ENCODE measurements at regions not wholly inside any gene's neighbourhood (a gene's known extent, or its start where the extent isn't known, plus 50 kb on each side); places are given as distances from the start of the nearest gene placed in this dataset.

GRCh38 chr4:175871774-175872405 lies 59.8 kb upstream of the GPM6A start:
- DNase-seq, result no peak

DNA sequence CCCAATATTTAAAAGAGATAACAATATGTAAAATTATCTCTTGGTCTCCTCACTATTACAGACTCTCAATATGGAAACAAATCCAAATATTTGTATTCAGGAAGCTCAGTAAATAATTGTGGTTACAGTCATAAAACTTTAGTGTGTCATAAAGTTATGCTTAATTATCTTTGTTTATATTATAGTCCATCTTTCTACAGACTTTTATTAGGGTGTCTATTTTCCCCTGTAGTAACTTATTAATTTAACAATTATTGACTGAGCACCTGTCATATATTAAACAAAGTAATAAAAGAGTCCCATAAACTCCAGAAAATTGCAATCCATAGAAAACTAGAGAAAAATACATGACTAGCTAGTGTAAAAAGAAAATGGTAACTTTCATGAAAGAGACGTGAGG lies 61.6 kb upstream of the GPM6A start:
- DNase-seq, result no peak

DNA sequence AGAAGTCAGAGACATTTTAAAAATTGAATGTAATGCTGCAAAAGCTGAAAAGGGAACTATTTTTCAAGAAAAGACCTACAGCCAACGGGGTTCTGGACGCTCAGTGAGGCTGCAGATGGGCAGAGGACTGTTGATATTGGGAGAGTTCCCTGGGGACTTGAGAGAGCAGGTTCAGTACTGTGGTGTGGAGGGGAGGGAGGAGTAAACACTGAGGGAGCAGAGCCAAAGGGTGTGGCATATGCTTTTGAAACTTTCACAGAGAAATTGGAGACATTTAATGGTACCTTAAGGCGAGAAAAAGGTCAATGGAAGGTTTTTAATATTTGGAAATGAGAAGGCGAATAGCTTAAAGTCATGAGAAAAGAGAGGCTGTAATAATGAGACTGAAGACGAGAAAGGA lies 62.2 kb upstream of the GPM6A start:
- DNase-seq, result no peak

GRCh38 chr4:175875993-175876771 lies 64.1 kb upstream of the GPM6A start:
- no peak for DNase-seq

GRCh38 chr4:175882891-175883290 lies 70.8 kb upstream of the GPM6A start:
- no peak for DNase-seq

GRCh38 chr4:175884048-175884447 lies 72.0 kb upstream of the GPM6A start:
- no peak for DNase-seq

DNA sequence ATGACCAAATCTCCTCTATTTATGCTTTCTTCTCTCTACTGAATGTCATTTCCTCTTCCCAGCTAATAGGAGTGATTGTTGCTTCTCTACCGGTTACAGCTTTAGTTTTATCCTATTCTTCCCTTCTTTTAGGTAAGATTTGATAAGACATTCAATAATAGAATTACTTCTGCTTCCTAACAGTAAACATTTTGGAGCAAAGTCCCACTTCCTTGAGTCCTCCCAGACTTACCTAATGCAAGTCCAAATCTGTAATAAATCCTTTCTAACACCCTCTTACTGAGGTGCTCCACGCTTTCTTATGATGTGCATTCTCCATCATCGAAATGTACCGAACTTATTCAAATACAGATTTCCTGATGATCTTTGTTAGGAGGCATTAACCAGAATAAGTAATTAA lies 79.2 kb upstream of the GPM6A start:
- DNase-seq, result no peak

- DNase-seq, result no peak
These were observed 79.8 kb upstream of the GPM6A start for GRCh38 chr4:175891851-175892250.

DNA sequence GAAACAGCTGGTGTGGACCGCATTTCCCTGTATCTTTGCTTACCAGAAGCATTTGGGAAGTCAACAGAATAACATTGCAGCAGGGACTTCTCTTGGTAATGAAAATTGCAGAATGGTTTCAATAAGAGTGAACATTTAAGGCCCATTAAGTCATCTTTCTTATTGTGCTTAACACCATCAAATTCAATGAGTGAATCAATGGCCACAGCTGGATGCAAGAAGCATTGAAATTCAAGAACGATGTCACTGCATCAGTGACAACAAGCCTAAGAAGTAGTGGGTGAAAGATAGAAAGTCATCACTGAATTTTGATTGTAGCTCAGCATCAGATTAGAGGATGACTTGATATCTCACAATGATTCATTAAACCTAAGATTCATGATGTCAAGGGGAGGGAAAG lies 93.9 kb upstream of the GPM6A start:
- DNase-seq, result no peak

DNA sequence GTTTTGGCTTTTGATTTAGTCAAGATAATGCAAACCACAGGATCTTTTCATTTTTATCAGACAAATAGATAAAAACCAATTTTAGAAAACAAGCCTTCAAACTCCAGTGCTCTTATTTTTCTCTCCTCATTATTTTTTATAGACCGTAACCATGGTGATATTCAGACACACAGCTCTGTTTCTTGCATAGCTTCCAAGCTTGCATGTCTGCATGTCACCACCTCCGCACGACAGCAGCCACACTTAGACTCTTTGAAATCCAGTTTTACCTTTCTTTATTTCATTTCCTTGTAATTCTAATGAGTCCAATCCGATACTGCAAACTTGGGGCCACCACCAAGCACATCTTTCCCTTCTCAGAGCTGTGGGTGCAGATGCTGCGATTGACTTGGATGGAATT lies 94.3 kb upstream of the GPM6A start:
- no peak for DNase-seq

- no peak for DNase-seq
These were observed 98.6 kb upstream of the GPM6A start for GRCh38 chr4:175910700-175911099.

- no peak for DNase-seq
These were observed 104.7 kb upstream of the GPM6A start for GRCh38 chr4:175916626-175917351.

DNA sequence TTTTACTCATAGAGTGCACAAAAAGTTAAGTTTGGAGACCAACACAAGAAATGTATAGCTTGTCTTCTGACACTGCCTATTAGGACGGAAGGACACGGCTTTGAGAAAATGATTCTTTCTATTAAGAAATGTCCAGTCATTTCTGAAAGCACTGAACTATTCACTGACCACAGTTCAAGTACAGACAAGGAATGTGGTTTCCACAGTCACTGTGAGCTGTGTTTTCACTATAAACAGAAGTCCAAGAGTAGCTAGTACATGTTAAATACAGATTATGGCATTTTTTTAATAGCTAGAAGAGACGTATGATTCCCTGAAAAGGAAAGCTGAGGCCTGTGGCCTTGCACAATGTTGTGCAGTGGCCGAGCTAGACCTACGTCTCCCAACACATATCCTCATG lies 115.1 kb upstream of the GPM6A start:
- DNase-seq, result no peak

- DNase-seq, result no peak
These were observed 117.4 kb upstream of the GPM6A start for GRCh38 chr4:175929441-175929840.

DNA sequence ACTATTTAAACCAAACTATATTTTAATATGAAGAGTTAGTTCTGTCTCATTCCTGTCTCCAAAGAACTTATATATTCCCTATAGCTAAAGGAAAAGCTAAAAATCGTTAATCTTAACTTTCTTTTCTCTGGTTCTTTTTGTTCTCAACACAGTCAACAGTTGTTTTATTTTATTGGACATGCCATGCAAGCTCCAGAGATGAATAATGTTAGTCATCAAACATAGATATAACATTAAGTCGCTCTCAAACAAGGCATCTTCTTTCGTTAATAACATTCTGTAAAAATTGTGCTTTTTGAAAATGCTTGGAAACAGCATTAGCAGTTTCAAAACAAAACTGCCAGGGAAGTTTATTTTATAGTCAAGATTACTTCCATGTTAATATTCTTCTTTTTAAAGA lies 117.9 kb upstream of the GPM6A start:
- DNase-seq, result no peak

DNA sequence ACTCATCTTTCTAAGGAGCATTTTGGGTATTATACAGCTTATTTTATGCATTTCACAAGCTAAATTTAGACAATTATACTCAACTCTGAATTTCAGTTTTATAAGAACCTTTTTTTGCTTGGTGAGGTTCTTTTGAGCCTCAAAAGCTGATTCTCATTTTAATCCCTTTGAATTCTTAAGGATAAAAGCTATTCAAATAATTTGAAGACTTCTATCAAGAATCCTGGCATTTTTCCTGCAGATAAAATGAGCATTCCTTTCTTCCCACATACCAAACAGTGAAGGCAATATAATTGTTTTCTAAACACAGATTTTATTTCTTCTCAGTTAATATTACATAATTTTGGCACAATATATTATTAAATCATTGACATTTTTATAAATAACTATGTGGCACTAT lies 118.4 kb upstream of the GPM6A start:
- no peak for DNase-seq

- DNase-seq, result no peak
These were observed 120.1 kb upstream of the GPM6A start for GRCh38 chr4:175932116-175932515.

DNA sequence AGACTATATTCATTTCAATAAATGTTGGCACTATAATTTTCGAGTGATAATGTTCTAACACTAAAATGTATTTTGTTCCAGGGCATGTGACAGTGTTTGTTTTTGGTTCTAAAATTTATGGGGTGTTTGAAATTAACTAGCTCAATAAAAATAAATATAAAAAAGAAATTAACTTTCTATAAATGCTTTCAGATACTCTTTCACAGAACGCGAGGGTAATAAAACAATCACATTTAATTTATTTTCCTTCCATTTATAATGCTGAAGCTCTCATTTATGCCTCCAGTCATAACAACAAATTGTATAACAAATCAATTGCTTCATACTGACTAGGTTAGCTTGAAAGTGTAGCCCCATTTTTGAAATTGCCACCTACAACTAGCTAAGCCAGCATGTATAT lies 122.4 kb upstream of the GPM6A start:
- no peak for DNase-seq

- no peak for DNase-seq
These were observed 123.1 kb upstream of the GPM6A start for GRCh38 chr4:175935016-175935661.

- DNase-seq, result no peak
These were observed 121.3 kb upstream of the WDR17 start for GRCh38 chr4:175944126-175944910.

DNA sequence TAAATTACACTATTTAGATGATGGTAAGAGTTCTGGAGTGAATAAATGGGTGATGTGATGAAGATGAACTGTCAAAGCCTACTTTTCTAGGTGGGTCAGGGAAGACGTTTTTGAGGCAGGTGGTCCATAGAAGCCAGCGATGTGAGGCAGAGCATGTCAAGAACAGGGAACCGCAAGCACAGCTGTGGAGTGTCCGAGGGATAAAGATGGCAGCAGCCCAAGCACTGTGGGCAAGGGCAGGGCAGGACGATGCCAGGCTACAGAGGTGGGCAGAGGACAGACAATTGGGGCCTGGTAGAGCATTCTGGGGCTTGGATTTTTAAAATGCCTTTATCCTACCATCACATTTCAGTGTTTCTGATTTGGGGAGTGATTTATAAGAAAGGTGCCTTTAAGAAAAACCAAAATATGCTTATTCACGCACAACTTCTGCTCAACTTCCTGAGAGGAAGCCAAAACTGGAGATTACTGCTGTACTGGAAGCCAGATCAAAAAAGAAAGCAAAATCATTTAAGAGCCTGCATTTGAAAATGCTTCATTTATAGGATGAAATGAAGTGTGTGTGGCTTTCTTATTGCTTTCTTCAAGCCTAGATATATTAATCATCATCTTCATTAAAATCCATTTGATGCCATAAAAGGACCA lies 119.0 kb upstream of the WDR17 start:
- no peak for DNase-seq
